Retinal pigment epithelial cell (primary cell): ENCODE measurements at regions not wholly inside any gene's neighbourhood (a gene's known extent, or its start where the extent isn't known, plus 50 kb on each side); places are given as distances from the start of the nearest gene placed in this dataset.
"Not testable (repeated sequence)": the region's sequence is repeated elsewhere in the genome, so short reads cannot be mapped to it uniquely, and the experiment has no call there.

ENCODE experiments used
- DNase-seq: peaks from one replicate; pipeline ENCODE4 v3.0.0-alpha.2; 2010; ENCODE audit warnings: low read depth
- H3K4me3 ChIP-seq: 2 replicates; pipeline ENCODE4 v1.5.1; 2011; ENCODE audit warnings: mild to moderate bottlenecking, low read length, control low read depth, moderate library complexity
- CTCF ChIP-seq: conservative IDR thresholded peaks from 2 replicates; pipeline ENCODE4 v1.5.1; 2011; ENCODE audit warnings: low read depth, low read length, control low read depth, inconsistent platforms

DNA sequence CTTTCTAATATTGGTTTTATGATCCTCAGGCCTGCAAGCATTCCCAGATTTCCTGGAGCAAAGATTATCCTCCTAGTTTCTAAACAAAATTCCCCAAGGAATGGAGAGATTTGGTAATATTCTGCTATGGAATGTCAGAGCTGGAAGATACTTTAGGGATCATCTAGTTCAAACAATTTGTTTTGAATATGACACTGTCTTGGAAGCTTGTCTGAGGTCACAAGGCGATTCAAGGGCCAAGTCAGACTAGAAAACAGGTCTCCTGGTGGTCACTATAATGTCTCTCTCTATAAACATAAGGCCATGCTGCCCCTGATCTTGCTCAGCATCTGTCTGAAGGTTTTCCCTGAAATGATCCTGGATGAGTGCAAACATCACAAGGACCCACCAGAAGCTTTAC lies 143.4 kb upstream of the BCL6 start:
- no peak for TF ChIP-seq CTCF
- no peak overlapping the region for H3K4me3 ChIP-seq
- DNase-seq, result no peak

- no peak overlapping the region for H3K4me3 ChIP-seq
- DNase-seq, result no peak
- TF ChIP-seq CTCF, result no peak
Measured at GRCh38 chr3:187889106-187889505, 143.8 kb upstream of the BCL6 start.

GRCh38 chr3:187889601-187890404 lies 144.5 kb upstream of the BCL6 start:
- no peak overlapping the region for H3K4me3 ChIP-seq
- TF ChIP-seq CTCF, result no peak
- no peak for DNase-seq

DNA sequence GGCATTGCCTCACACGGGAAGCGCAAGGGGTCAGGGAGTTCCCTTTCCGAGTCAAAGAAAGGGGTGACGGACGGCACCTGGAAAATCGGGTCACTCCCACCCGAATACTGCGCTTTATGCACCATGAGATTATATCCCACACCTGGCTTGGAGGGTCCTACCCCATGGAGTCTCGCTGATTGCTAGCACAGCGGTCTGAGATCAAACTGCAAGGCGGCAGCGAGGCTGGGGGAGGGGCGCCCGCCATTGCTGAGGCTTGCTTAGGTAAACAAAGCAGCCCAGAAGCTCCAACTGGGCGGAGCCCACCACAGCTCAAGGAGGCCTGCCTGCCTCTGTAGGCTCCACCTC lies 145.1 kb upstream of the BCL6 start:
- DNase-seq, H3K4me3 ChIP-seq: not testable (repeated sequence)

DNA sequence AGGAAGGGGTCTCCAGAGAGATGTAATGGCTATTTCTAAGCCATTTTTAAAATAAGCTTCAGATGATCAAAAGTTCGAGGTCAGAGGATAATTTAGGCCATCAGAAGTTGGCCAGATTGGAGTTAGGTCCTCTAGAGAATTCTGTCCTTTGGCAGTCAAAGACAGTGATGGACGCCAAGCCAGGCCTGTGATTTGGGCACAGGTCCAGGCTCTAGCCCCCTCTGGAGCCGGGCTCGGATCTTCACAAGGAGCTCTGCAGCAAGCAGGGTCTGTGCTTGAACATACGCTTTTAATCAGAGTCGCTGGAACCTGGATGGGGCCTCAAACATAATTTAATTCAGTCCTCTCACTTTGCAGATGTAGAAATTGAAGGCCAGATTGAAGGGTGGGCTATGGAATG lies 151.4 kb upstream of the BCL6 start:
- no peak for TF ChIP-seq CTCF
- H3K4me3 ChIP-seq, result no peak overlapping the region
- DNase-seq, result no peak

- no peak for DNase-seq
- H3K4me3 ChIP-seq, result no peak overlapping the region
- TF ChIP-seq CTCF, result no peak
Measured at GRCh38 chr3:187899246-187899645, 154.0 kb upstream of the BCL6 start.

- TF ChIP-seq CTCF, result no peak
Measured at GRCh38 chr3:187900993-187901755, 155.9 kb upstream of the BCL6 start.

More at GRCh38 chr3:187900993-187901755, 155.9 kb upstream of the BCL6 start:
- no peak for DNase-seq
- H3K4me3 ChIP-seq, result no peak overlapping the region
